Right ventricle myocardium superior (tissue), 1 donor: ENCODE measurements at regions not wholly inside any gene's neighbourhood (a gene's known extent, or its start where the extent isn't known, plus 50 kb on each side); places are given as distances from the start of the nearest gene placed in this dataset.
"Not testable (repeated sequence)": the region's sequence is repeated elsewhere in the genome, so short reads cannot be mapped to it uniquely, and the experiment has no call there.

Experiments
- ATAC-seq: fragments of 200-7000 bp; cut with Tn5 transposase; one replicate; pipeline ENCODE4 v1.9.1; 2020; ENCODE audit warnings: mild to moderate bottlenecking; ENCODE audit not compliant: poor library complexity
- DNase-seq: peaks from one replicate; pipeline ENCODE4 v3.0.0-alpha.2; 2020
- intact Hi-C: fragments of 100-400 bp; cut with DNase I; formaldehyde crosslinking; loops from one replicate; pipeline ENCODE4 v1.11.2; 2022
- donor health status: DM: no; HTN: yes; CAD: no; lungs with severe emphysema.

GRCh38 chr4:18689308-18690115 lies 668.0 kb upstream of the LCORL start:
- DNase-seq (no peak), ATAC-seq (peak; percentile 85)
- intact Hi-C loops: loop anchor here (5.0 to 10.0 kb wide), 2 partner anchors 248 to 1995 kb away; no protein-coding TSS in a partner anchor

- DNase-seq, ATAC-seq: not testable (repeated sequence)
- intact Hi-C loops: loop anchor here (5.0 to 10.0 kb wide), 2 partner anchors 249 to 1996 kb away; no protein-coding TSS in a partner anchor
These were observed 666.8 kb upstream of the LCORL start for GRCh38 chr4:18688351-18688750.

GRCh38 chr4:18686338-18687037 lies 664.9 kb upstream of the LCORL start:
- DNase-seq (no peak), ATAC-seq (no peak)
- intact Hi-C loops: loop anchor here (5.0 to 10.0 kb wide), 2 partner anchors 251 to 1998 kb away; no protein-coding TSS in a partner anchor

GRCh38 chr4:18684932-18685331 lies 663.4 kb upstream of the LCORL start:
- no peak for ATAC-seq
- intact Hi-C loops: loop anchor here (5.0 to 10.0 kb wide), 2 partner anchors 252 to 2000 kb away; no protein-coding TSS in a partner anchor
- no peak for DNase-seq

- DNase-seq (no peak), ATAC-seq (no peak)
- intact Hi-C loops: no loop called here
These were observed 655.0 kb upstream of the LCORL start for GRCh38 chr4:18676526-18676915.

GRCh38 chr4:18675586-18676525 lies 654.3 kb upstream of the LCORL start:
- ATAC-seq (no peak), DNase-seq (no peak)
- intact Hi-C loops: no loop called here

- no peak for DNase-seq
- ATAC-seq: no peak
These were observed 648.5 kb upstream of the LCORL start for GRCh38 chr4:18670034-18670433.

GRCh38 chr4:18669390-18669789 lies 647.8 kb upstream of the LCORL start:
- intact Hi-C loops: no loop called here
- no peak for ATAC-seq

More at GRCh38 chr4:18670034-18670433, 648.5 kb upstream of the LCORL start:
- intact Hi-C loops: no loop called here

GRCh38 chr4:18666322-18666721 lies 644.8 kb upstream of the LCORL start:
- ATAC-seq: no peak
- intact Hi-C loops: no loop called here

More at GRCh38 chr4:18669390-18669789, 647.8 kb upstream of the LCORL start:
- DNase-seq: no peak

GRCh38 chr4:18664171-18664570 lies 642.6 kb upstream of the LCORL start:
- intact Hi-C loops: no loop called here
- DNase-seq (no peak), ATAC-seq (no peak)

More at GRCh38 chr4:18666322-18666721, 644.8 kb upstream of the LCORL start:
- DNase-seq: no peak

- DNase-seq (no peak), ATAC-seq (no peak)
- intact Hi-C loops: no loop called here
These were observed 623.8 kb upstream of the LCORL start for GRCh38 chr4:18645351-18645750.

GRCh38 chr4:18641334-18641733 lies 619.8 kb upstream of the LCORL start:
- DNase-seq (no peak), ATAC-seq (no peak)
- intact Hi-C loops: no loop called here

- ATAC-seq (no peak), DNase-seq (no peak)
- intact Hi-C loops: no loop called here
These were observed 616.5 kb upstream of the LCORL start for GRCh38 chr4:18638031-18638430.

- no peak for DNase-seq
- intact Hi-C loops: no loop called here
- ATAC-seq: no peak
These were observed 614.5 kb upstream of the LCORL start for GRCh38 chr4:18636001-18636585.

GRCh38 chr4:18635531-18635930 lies 614.0 kb upstream of the LCORL start:
- intact Hi-C loops: no loop called here
- ATAC-seq: no peak
- no peak for DNase-seq

GRCh38 chr4:18631586-18631985 lies 610.0 kb upstream of the LCORL start:
- ATAC-seq (no peak), DNase-seq (no peak)
- intact Hi-C loops: no loop called here

- DNase-seq (no peak), ATAC-seq (no peak)
- intact Hi-C loops: no loop called here
These were observed 608.9 kb upstream of the LCORL start for GRCh38 chr4:18630218-18631110.
